ENCODE measurements at regions not wholly inside any gene's neighbourhood (a gene's known extent, or its start where the extent isn't known, plus 50 kb on each side); places are given as distances from the start of the nearest gene placed in this dataset.

- TF ChIP-seq POLR2AphosphoS5 (IDR thresholded peaks at IDR 0.05; ENCODE audit: low read depth, low read length) (no peak), TCF7L2 (IDR thresholded peaks at IDR 0.05; ENCODE audit: low read depth, low read length) (no peak), CTCF (IDR thresholded peaks at IDR 0.05) (no peak), SIN3A (IDR thresholded peaks at IDR 0.05; ENCODE audit: borderline replicate concordance, insufficient read depth, low read depth, low read length) (no peak), REST (IDR thresholded peaks at IDR 0.05; ENCODE audit: insufficient read depth in 1 of 2, low read depth in 2 of 2, low read length in 1 of 2) (no peak)
Observed at GRCh38 chr3:152198665-152199064, 70.1 kb upstream of the MBNL1 start.
